Uterus (tissue), 2 donors: ENCODE measurements at regions not wholly inside any gene's neighbourhood (a gene's known extent, or its start where the extent isn't known, plus 50 kb on each side); places are given as distances from the start of the nearest gene placed in this dataset.

ENCODE experiments used
- CTCF ChIP-seq, 4 experiments: fragments of 200-600 bp in 2 of 4; fragments of 450-650 bp in 2 of 4; sonication (generic) in 2 of 4; IDR thresholded peaks; one replicate each; pipeline ENCODE4 v1.5.1; 2016 to 2019; ENCODE audit warnings: antibody characterized with exemption in 4 of 4, mild to moderate bottlenecking in 2 of 4, moderate library complexity in 1 of 4
- POLR2A ChIP-seq, 2 donors: fragments of 450-650 bp; IDR thresholded peaks; one replicate each; pipeline ENCODE4 v1.6.1; 2016; ENCODE audit warnings: antibody characterized with exemption in 2 of 2, mild to moderate bottlenecking in 1 of 2, moderate library complexity in 1 of 2

DNA sequence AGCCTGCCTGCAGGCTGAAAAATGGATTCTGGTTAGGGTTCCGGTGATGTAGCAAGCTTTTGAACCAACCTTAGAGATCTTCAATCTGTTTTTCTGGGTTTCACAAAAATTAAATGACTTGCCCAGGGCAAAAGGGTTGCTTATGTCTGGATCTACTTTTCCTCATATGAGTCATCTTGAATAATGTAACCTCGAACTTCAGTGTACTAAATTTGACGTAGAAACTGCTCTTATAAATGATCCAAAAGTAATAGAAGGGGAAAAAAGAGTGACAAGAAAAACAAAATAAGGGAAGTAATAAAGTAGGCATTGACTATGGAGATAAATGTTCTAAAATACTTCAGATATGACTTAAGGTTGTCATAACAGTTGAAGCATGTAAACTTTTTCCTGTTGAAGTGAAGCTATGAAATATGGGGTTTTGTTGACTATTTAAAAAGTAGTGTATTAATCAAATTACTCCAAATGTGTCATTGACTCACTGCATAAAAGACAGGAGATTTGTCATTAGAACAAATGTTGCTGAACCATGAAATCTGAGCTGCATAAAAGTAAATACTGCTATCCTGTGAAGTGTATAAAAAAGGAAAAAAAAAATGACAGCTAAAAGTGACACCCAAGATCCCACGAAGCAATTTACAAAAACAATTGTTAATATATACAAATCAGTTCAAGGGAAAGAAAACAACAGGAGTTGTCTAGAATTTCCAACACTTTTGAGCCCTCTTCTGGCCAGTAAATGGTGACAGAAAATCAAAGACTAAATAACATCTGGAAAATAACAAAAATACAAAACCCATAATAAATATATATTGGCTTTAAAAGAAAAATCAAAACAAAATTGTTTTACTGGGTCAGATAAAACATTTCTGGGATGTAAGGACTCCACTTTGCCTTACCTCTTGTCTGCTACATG is 103.6 kb upstream of the SERPINE2 start:
- no peak for TF ChIP-seq CTCF (IDR thresholded peaks at IDR 0.05)
- TF ChIP-seq POLR2A (IDR thresholded peaks at IDR 0.05), result no peak
